SU-DHL-6 (cell line): ENCODE measurements at regions not wholly inside any gene's neighbourhood (a gene's known extent, or its start where the extent isn't known, plus 50 kb on each side); places are given as distances from the start of the nearest gene placed in this dataset.

Experiments
- CTCF ChIP-seq: fragments of 200-600 bp; sonication (generic); IDR thresholded peaks from one replicate; pipeline ENCODE4 v1.5.1; 2017; ENCODE audit warnings: antibody characterized with exemption, mild to moderate bottlenecking, low read length, moderate library complexity; ENCODE audit not compliant: insufficient read depth, poor library complexity, severe bottlenecking
- EZH2phosphoT487 ChIP-seq: fragments of 200-600 bp; sonication (generic), shearing (Covaris generic); conservative IDR thresholded peaks from 2 replicates; pipeline ENCODE4 v1.6.1; 2018; ENCODE audit warnings: mild to moderate bottlenecking, antibody characterized with exemption, low read length, moderate library complexity, mixed read lengths

- TF ChIP-seq CTCF = no peak
- no peak for TF ChIP-seq EZH2phosphoT487
These were observed 343.2 kb downstream of the AASDHPPT start for GRCh38 chr11:106420686-106421085.
